ENCODE measurements at regions not wholly inside any gene's neighbourhood (a gene's known extent, or its start where the extent isn't known, plus 50 kb on each side); places are given as distances from the start of the nearest gene placed in this dataset.
A peak's percentile ranks its signal among the peaks of the same experiment; 100 is the strongest.

DNA sequence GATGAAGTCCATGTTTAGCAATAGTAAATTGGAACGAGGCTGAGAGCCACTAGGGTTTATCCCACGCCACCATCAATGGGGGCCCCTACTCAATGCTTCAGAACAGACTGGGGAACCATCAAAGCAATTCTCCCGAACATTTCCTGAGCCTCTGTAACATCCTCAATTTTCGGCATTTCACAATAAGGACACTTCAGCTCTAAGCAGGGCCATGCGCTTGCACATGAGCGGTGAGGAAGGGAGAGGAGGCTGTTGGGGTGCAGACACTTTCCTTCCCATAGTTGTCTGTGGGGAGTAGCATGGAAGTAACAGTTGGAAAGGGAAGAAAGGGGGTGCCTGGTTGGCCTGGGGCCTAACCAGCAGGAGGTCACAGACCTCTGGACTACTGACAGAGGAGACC, 129.9 kb upstream of the PRMT8 start:
- TF ChIP-seq ZFX (IDR thresholded peaks at IDR 0.05; ENCODE audit: borderline replicate concordance): no peak
- TF ChIP-seq, protein P1, sequence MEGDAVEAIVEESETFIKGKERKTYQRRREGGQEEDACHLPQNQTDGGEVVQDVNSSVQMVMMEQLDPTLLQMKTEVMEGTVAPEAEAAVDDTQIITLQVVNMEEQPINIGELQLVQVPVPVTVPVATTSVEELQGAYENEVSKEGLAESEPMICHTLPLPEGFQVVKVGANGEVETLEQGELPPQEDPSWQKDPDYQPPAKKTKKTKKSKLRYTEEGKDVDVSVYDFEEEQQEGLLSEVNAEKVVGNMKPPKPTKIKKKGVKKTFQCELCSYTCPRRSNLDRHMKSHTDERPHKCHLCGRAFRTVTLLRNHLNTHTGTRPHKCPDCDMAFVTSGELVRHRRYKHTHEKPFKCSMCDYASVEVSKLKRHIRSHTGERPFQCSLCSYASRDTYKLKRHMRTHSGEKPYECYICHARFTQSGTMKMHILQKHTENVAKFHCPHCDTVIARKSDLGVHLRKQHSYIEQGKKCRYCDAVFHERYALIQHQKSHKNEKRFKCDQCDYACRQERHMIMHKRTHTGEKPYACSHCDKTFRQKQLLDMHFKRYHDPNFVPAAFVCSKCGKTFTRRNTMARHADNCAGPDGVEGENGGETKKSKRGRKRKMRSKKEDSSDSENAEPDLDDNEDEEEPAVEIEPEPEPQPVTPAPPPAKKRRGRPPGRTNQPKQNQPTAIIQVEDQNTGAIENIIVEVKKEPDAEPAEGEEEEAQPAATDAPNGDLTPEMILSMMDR (IDR thresholded peaks at IDR 0.05): no peak
- no peak overlapping the region for H3K27ac ChIP-seq

DNA sequence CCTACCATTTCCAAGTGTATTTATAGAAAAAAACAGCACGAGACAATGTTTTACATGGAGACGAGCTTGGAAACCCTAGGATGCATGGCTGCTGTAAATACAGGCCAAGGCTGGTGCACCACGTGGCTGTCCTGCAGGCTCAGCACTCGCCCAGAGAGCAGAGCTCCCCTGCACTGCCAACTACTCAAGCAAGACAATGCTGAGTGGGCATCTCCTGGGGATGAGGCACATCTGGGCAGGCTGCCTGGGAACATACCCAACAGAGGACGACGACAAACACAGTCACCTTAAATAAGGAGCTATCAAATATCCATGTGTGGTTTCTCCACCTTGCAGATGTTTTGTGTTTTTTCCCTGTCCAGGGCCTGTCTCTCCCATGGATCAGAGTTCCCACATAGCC, 128.3 kb upstream of the PRMT8 start:
- TF ChIP-seq ZFX (IDR thresholded peaks at IDR 0.05; ENCODE audit: borderline replicate concordance): no peak
- TF ChIP-seq, protein P1 (IDR thresholded peaks at IDR 0.05): no peak
- H3K27ac ChIP-seq: no peak overlapping the region

DNA sequence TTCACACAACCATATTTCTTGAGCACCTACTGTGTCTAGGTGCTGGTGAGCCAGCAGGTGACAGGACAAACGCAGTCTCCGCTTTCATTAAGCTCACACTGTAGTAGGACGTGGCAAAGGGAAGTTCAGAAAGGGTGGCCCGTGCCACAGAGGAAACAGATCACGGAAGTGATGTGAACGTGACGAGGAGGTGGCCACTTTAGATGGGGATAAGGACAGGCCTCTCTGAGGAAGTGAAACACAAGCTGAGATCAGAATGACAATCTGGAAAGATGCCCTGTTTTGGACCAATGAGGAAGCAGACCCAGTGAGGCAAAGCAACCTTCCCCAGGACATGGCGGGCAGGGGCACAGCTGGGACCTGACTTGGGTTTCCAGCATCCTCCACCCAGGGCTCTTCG, 127.4 kb upstream of the PRMT8 start:
- TF ChIP-seq, protein P1 (IDR thresholded peaks at IDR 0.05): no peak
- TF ChIP-seq ZFX (IDR thresholded peaks at IDR 0.05; ENCODE audit: borderline replicate concordance): no peak

DNA sequence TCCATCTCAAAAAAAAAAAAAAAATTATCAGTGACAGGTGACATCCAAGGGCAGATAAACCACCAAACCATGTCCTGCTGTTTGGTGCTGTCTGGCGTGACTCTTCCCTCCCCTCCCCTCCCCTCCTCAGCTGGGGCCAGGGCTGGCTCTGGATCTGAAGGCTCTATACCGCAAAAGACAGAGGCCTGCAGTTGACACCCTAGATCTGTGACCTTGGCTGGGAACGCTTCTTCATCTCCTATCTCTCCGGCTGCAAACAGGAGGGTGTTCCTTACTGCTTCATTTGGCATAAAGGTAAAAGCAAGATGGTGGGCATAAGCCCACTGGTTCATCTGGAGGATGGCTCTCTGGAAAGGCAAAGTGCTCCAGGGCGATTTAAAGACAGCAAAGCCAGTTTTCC, 126.8 kb upstream of the PRMT8 start:
- no peak overlapping the region for H3K27ac ChIP-seq
- TF ChIP-seq ZFX (IDR thresholded peaks at IDR 0.05; ENCODE audit: borderline replicate concordance): no peak
- TF ChIP-seq, protein P1 (IDR thresholded peaks at IDR 0.05): no peak

More for the DNA sequence above, 127.4 kb upstream of the PRMT8 start:
- no peak overlapping the region for H3K27ac ChIP-seq

DNA sequence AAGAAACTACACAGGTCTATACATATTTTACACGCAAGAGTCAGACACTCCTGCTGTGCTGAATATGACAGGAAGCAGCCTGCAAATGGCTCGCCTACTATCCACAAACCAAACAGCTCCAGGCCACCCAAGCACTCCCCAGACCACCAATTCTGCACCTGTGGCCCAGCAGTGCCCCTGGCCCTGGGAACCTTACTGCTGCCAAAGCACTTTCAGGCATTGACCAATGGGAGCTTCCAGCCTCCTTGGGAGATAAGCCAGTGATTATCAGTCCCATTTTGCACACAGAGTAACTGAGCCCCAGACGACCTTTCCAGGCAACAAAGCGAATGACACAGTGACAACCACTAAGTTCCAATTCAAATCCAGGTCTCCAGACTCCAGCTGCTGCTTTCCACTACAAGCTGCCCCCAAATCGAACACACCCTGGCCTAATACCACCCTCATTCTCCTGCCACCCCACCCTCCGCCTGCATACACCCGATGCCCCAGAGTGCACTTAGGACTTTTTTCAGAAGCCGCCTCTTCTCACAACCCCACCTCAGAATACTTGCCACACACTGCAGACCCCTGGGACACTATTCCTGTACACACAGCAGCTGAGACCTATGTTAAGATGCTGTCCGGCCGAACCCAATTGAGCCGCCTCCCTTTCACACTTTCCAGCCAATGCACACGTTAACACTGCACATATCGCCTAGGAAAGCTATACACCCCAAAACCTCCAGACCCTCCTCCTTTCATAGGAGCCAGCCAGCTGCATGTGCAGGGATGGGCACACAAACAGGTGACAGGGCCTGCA, 126.1 kb upstream of the PRMT8 start:
- TF ChIP-seq, protein P1 (IDR thresholded peaks at IDR 0.05): no peak
- no peak for TF ChIP-seq ZFX (IDR thresholded peaks at IDR 0.05; ENCODE audit: borderline replicate concordance)
- no peak overlapping the region for H3K27ac ChIP-seq

DNA sequence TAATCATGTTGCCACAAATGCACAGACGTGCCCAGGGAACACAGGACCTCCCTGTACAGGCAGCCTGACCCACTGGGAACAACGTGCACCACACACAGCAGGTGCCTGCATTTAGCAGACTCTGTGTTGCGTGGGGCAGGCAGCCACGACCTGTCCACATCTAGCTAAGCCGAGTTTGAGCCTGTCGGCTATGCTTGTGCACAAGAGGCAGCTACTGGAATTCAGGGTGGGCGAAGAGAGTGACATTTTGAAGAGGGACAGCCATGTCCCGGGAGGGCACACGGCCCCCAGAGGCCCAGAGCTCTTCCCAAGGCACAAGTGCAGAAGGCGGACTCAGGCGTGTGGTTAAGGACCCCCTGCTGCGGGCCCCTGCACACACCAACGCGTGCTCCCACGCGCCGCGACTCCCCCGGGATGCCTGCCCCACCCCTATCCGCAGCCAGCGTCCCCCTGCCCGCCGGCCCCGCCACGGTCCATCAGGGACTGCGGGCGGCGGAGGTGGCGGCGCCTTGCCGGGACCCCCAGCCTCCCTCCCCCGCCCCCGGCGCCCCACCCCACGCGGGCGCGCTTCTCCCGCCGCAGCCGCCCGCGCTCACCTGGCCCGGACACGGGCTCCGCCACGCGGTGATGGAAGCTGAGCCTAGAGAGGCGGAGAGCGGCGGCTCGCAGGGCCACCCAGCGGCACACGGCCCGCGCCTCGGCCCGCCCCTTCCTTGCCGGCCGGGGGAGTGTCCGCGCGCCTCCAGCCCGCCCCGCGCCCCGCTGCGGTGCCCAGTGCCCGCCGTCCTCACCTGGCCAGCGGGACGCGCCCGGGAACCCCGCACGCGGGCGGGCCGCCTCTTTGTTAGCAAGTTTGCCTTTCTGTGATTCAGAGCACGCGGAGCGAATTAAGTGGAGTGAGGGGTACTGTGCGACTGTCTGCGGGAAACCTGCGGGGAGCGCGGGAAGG, 125.3 kb upstream of the PRMT8 start:
- TF ChIP-seq, protein P1 (IDR thresholded peaks at IDR 0.05): peak; percentile 34; the same call in 1 of the 2 replicates
- no peak for TF ChIP-seq ZFX (IDR thresholded peaks at IDR 0.05; ENCODE audit: borderline replicate concordance)
- no peak overlapping the region for H3K27ac ChIP-seq

Data from 22Rv1 (cell line).